Loucy (cell line): ENCODE measurements at regions not wholly inside any gene's neighbourhood (a gene's known extent, or its start where the extent isn't known, plus 50 kb on each side); places are given as distances from the start of the nearest gene placed in this dataset.

Experiments
- H2AFZ ChIP-seq: fragments of 200-600 bp; sonication (generic); 2 replicates; pipeline ENCODE4 v1.6.0; 2016; ENCODE audit warnings: antibody characterized with exemption, mild to moderate bottlenecking, low read length, moderate library complexity
- H3F3A ChIP-seq: fragments of 200-600 bp; 2 replicates; pipeline ENCODE4 v1.6.0; 2016; ENCODE audit warnings: antibody characterized with exemption, low read depth, mild to moderate bottlenecking
- H3K27me3 ChIP-seq: fragments of 200-600 bp; sonication (generic); 2 replicates; pipeline ENCODE4 v1.6.1; 2014; ENCODE audit warnings: low read length, mild to moderate bottlenecking; ENCODE audit not compliant: insufficient read depth, poor library complexity, severe bottlenecking
- H3K36me3 ChIP-seq: fragments of 200-600 bp; sonication (generic); 2 replicates; pipeline ENCODE4 v1.6.1; 2016; ENCODE audit warnings: low read length; ENCODE audit not compliant: insufficient read depth
- H3K4me1 ChIP-seq: fragments of 200-600 bp; sonication (generic); 2 replicates; pipeline ENCODE4 v1.5.1; 2014; ENCODE audit warnings: low read length, mild to moderate bottlenecking; ENCODE audit not compliant: insufficient read depth, poor library complexity, severe bottlenecking
- H3K4me2 ChIP-seq: fragments of 200-600 bp; sonication (generic); 2 replicates; pipeline ENCODE4 v1.6.0; 2014; ENCODE audit warnings: antibody characterized with exemption, low read length, low read depth, mild to moderate bottlenecking; ENCODE audit not compliant: poor library complexity, severe bottlenecking
- H3K4me3 ChIP-seq: fragments of 200-600 bp; sonication (generic); 2 replicates; pipeline ENCODE4 v1.5.1; 2014; ENCODE audit warnings: low read length, mild to moderate bottlenecking, mixed read lengths; ENCODE audit not compliant: poor library complexity, severe bottlenecking
- H3K79me2 ChIP-seq: fragments of 200-600 bp; sonication (generic); 2 replicates; pipeline ENCODE4 v1.6.1; 2014; ENCODE audit warnings: low read length; ENCODE audit not compliant: insufficient read depth
- H3K9ac ChIP-seq: fragments of 200-600 bp; sonication (generic); 2 replicates; pipeline ENCODE4 v1.6.0; 2014; ENCODE audit warnings: mild to moderate bottlenecking, low read depth, low read length, moderate library complexity; ENCODE audit not compliant: poor library complexity, severe bottlenecking
- H3K9me2 ChIP-seq: fragments of 200-600 bp; sonication (generic); replicated peaks from 2 replicates; pipeline ENCODE4 v1.6.1; 2016; ENCODE audit warnings: low read depth, low read length, mixed read lengths
- H3K9me3 ChIP-seq: fragments of 200-600 bp; sonication (generic); 2 replicates; pipeline ENCODE4 v1.6.1; 2014; ENCODE audit warnings: mild to moderate bottlenecking, antibody characterized with exemption, low read length, low read depth; ENCODE audit not compliant: insufficient read depth
- H4K20me1 ChIP-seq: fragments of 200-600 bp; sonication (generic); 2 replicates; pipeline ENCODE4 v1.6.0; 2014; ENCODE audit warnings: antibody characterized with exemption, low read length, mild to moderate bottlenecking; ENCODE audit not compliant: insufficient read depth, poor library complexity, severe bottlenecking
- CTCF ChIP-seq: fragments of 200-600 bp; sonication (generic); conservative IDR thresholded peaks from 2 replicates; pipeline ENCODE4 v1.5.1; 2014; ENCODE audit warnings: mild to moderate bottlenecking, antibody characterized with exemption, low read length
- EZH2phosphoT487 ChIP-seq: fragments of 200-600 bp; IDR thresholded peaks from 2 replicates; pipeline ENCODE4 v1.6.1; 2018; ENCODE audit warnings: antibody characterized with exemption, mild to moderate bottlenecking, moderate library complexity, borderline replicate concordance

GRCh38 chr14:83556065-83556464 lies 1973.9 kb upstream of the FLRT2 start:
- H3K27me3 ChIP-seq = no peaks in the 10 kb centered on the region
- no peak overlapping the region for H3K9ac ChIP-seq
- no peak overlapping the region for H2AFZ ChIP-seq
- H3K9me3 ChIP-seq = no peaks in the 10 kb centered on the region
- TF ChIP-seq CTCF (no peak), EZH2phosphoT487 (no peak)
- H3K4me3 ChIP-seq = no peak overlapping the region
- H3F3A ChIP-seq = no peaks in the 10 kb centered on the region
- H3K4me1 ChIP-seq = no peaks in the 10 kb centered on the region
- no peaks in the 10 kb centered on the region for H3K79me2 ChIP-seq
- H3K4me2 ChIP-seq = no peak overlapping the region
- no peaks in the 10 kb centered on the region for H3K36me3 ChIP-seq
- no peaks in the 10 kb centered on the region for H3K9me2 ChIP-seq
- no peaks in the 10 kb centered on the region for H4K20me1 ChIP-seq

DNA sequence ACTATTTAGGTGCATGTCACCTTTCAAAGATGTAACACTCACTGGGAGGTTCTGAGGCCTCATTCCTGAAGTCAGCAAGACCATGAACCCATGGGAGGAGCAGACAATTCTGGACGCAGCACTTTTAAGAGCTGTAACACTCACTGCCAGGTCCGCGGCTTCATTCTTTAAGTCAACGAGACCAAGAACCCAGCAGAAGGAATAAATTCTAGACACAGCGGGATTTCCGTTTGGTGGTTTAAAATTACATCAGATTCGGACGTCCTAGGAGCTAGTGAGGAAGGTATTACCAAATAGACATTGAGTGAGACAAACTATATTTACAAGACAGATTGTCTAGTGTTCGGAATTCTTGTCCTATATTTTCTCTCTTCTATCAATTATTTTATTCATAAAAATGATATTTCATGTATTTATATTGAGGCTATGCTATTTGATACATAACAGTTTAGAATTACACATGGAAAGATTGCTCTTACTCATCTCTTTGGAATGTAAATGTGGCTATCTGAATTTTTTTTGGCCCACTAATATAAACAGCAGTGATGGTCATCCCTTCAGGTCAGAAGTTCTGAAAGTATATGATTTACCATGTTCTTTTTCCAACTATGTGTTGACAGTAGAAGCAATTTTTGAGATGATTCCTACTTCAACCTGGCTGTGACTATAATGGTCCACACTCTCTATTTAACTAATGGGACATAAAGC lies 1973.0 kb upstream of the FLRT2 start:
- Histone ChIP-seq H2AFZ (no peak overlapping the region), H4K20me1 (no peaks in the 10 kb centered on the region), H3K4me3 (no peak overlapping the region), H3K36me3 (no peaks in the 10 kb centered on the region), H3K9ac (no peak overlapping the region), H3F3A (no peaks in the 10 kb centered on the region), H3K79me2 (no peaks in the 10 kb centered on the region), H3K4me2 (no peak overlapping the region), H3K9me3 (no peaks in the 10 kb centered on the region), H3K9me2 (no peaks in the 10 kb centered on the region), H3K4me1 (no peaks in the 10 kb centered on the region), H3K27me3 (no peaks in the 10 kb centered on the region)
- TF ChIP-seq EZH2phosphoT487 (no peak), CTCF (no peak)

DNA sequence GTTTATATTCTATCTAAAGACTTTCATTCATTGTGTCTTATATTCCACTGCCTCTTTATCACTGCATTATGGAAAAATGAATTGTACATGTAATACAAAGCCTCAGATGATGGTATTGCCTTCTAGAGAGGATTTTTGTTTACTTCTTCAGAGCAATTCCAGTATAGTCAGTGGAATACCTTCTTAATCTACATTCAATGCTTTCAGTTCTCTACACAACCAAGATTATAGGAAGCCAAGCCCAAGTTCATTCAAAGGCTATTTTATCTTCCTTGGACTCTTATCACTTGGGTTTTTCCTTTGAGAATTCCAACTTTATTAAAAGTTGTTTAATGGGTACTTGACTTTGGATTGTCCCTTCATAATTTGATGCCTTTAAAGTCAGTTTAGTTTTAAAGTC lies 1971.0 kb upstream of the FLRT2 start:
- H3K79me2 ChIP-seq = no peaks in the 10 kb centered on the region
- H3K4me1 ChIP-seq = no peaks in the 10 kb centered on the region

More for the DNA sequence above, 1971.0 kb upstream of the FLRT2 start:
- Histone ChIP-seq H3K4me2 (no peak overlapping the region), H3K9ac (no peak overlapping the region), H3F3A (no peaks in the 10 kb centered on the region), H2AFZ (no peak overlapping the region), H3K9me3 (no peaks in the 10 kb centered on the region; the same call in 1 of the 2 replicates), H3K36me3 (no peaks in the 10 kb centered on the region), H3K27me3 (no peaks in the 10 kb centered on the region), H4K20me1 (no peaks in the 10 kb centered on the region), H3K9me2 (no peaks in the 10 kb centered on the region), H3K4me3 (no peak overlapping the region)
- TF ChIP-seq EZH2phosphoT487 (no peak), CTCF (no peak)
